T follicular helper cell (primary cell): ENCODE measurements at regions not wholly inside any gene's neighbourhood (a gene's known extent, or its start where the extent isn't known, plus 50 kb on each side); places are given as distances from the start of the nearest gene placed in this dataset.
"Not testable (repeated sequence)": the region's sequence is repeated elsewhere in the genome, so short reads cannot be mapped to it uniquely, and the experiment has no call there.

Source experiments
- DNase-seq: peaks from one replicate; pipeline ENCODE4 v3.0.0-alpha.2; 2020; ENCODE audit warnings: low read depth

- no peak for DNase-seq
Observed at GRCh38 chr5:8714861-8715260, 831.0 kb downstream of the SEMA5A start.

- no peak for DNase-seq
Observed at GRCh38 chr5:8719796-8720195, 826.1 kb downstream of the SEMA5A start.

- DNase-seq: no peak
Observed at GRCh38 chr5:8720506-8720905, 825.4 kb downstream of the SEMA5A start.

- DNase-seq: no peak
Observed at GRCh38 chr5:8721536-8721935, 824.3 kb downstream of the SEMA5A start.

- DNase-seq: no peak
Observed at GRCh38 chr5:8726383-8727036, 819.4 kb downstream of the SEMA5A start.

- DNase-seq: no peak
Observed at GRCh38 chr5:8727396-8727795, 818.5 kb downstream of the SEMA5A start.

- no peak for DNase-seq
Observed at GRCh38 chr5:8729437-8729836, 816.4 kb downstream of the SEMA5A start.

- DNase-seq: no peak
Observed at GRCh38 chr5:8730194-8730593, 815.7 kb downstream of the SEMA5A start.

- not testable (repeated sequence) for DNase-seq
Observed at GRCh38 chr5:8731110-8731509, 814.8 kb downstream of the SEMA5A start.

GRCh38 chr5:8740595-8740994, 805.3 kb downstream of the SEMA5A start:
- DNase-seq: no peak

- DNase-seq: no peak
Observed at GRCh38 chr5:8749556-8749955, 796.3 kb downstream of the SEMA5A start.

- no peak for DNase-seq
Observed at GRCh38 chr5:8750100-8750499, 795.8 kb downstream of the SEMA5A start.

GRCh38 chr5:8751971-8752370, 793.9 kb downstream of the SEMA5A start:
- DNase-seq: no peak

GRCh38 chr5:8752595-8752994, 793.3 kb downstream of the SEMA5A start:
- no peak for DNase-seq

- no peak for DNase-seq
Observed at GRCh38 chr5:8756498-8757084, 789.3 kb downstream of the SEMA5A start.

GRCh38 chr5:8765886-8766285, 780.0 kb downstream of the SEMA5A start:
- no peak for DNase-seq

GRCh38 chr5:8766448-8766847, 779.4 kb downstream of the SEMA5A start:
- no peak for DNase-seq

GRCh38 chr5:8767111-8767510, 778.8 kb downstream of the SEMA5A start:
- no peak for DNase-seq

GRCh38 chr5:8767746-8768145, 778.1 kb downstream of the SEMA5A start:
- DNase-seq: no peak

GRCh38 chr5:8769631-8770030, 776.2 kb downstream of the SEMA5A start:
- no peak for DNase-seq

GRCh38 chr5:8770431-8770830, 775.4 kb downstream of the SEMA5A start:
- DNase-seq: no peak

- DNase-seq: no peak
Observed at GRCh38 chr5:8773046-8773615, 772.7 kb downstream of the SEMA5A start.

GRCh38 chr5:8784692-8785091, 761.2 kb downstream of the SEMA5A start:
- no peak for DNase-seq

- no peak for DNase-seq
Observed at GRCh38 chr5:8788246-8788645, 757.6 kb downstream of the SEMA5A start.
